Immature natural killer cell (primary cell): ENCODE measurements at regions not wholly inside any gene's neighbourhood (a gene's known extent, or its start where the extent isn't known, plus 50 kb on each side); places are given as distances from the start of the nearest gene placed in this dataset.

Experiments used
- DNase-seq, 3 donors: peaks; one replicate each; pipeline ENCODE4 v3.0.0; 2022; ENCODE audit warnings: mixed read lengths in 1 of 3
- H3K27ac Mint-ChIP-seq, 6 donors: one replicate each; pipeline ENCODE4 v1.8.0; 2020; ENCODE audit warnings: mixed read lengths in 6 of 6, mild to moderate bottlenecking in 5 of 6, inconsistent platforms in 4 of 6, moderate library complexity in 3 of 6
- H3K27me3 Mint-ChIP-seq, 3 donors: one replicate each; pipeline ENCODE4 v1.8.0; 2020 to 2021; ENCODE audit warnings: low read depth in 3 of 3, mild to moderate bottlenecking in 3 of 3, mixed read lengths in 3 of 3, moderate library complexity in 3 of 3, inconsistent platforms in 1 of 3
- H3K36me3 Mint-ChIP-seq, 3 donors: one replicate each; pipeline ENCODE4 v1.8.0; 2020; ENCODE audit warnings: mixed read lengths in 3 of 3, inconsistent platforms in 2 of 3, mild to moderate bottlenecking in 2 of 3
- H3K4me1 Mint-ChIP-seq, 2 donors: one replicate each; pipeline ENCODE4 v1.8.0; 2020; ENCODE audit warnings: inconsistent platforms in 2 of 2, mild to moderate bottlenecking in 2 of 2, mixed read lengths in 2 of 2, moderate library complexity in 1 of 2
- H3K4me3 Mint-ChIP-seq, 5 donors: one replicate each; pipeline ENCODE4 v1.8.0; 2020; ENCODE audit warnings: mild to moderate bottlenecking in 5 of 5, mixed read lengths in 5 of 5, inconsistent platforms in 3 of 5, moderate library complexity in 3 of 5
- H3K9me3 Mint-ChIP-seq, 6 donors: one replicate each; pipeline ENCODE4 v1.8.0; 2020; ENCODE audit warnings: mild to moderate bottlenecking in 6 of 6, mixed read lengths in 6 of 6, inconsistent platforms in 4 of 6, moderate library complexity in 3 of 6

DNA sequence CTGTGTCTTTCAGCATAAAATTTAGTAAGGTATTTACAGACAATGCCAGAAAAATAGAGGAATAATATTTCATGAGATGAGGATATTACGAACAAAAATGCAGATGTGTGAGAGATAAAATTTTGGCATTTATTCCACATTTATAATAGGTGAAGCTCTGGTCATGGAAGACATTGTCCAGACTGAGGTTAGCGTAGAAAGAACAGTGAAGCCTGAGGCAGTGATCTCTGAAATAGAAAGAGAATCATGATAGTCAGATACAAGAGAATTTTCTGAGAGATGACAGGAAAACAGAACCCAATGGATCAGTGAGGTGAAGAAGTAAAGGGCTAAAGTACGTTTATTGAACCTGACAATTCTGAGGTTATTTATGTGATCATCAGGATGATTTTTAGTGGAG, 1155.9 kb upstream of the GJE1 start:
- H3K27me3 Mint-ChIP-seq: peaks cover 0 to 3% (median 1%) of the 10 kb centered on the region in 3 donors
- H3K4me3 Mint-ChIP-seq: no peak overlapping the region
- no peak for DNase-seq
- no peaks in the 10 kb centered on the region for H3K4me1 Mint-ChIP-seq
- peaks cover 0 to 18% (median 5%) of the 10 kb centered on the region in 6 donors for H3K9me3 Mint-ChIP-seq
- peaks cover 0 to 3% (median 0%) of the 10 kb centered on the region in 3 donors for H3K36me3 Mint-ChIP-seq
- no peak overlapping the region for H3K27ac Mint-ChIP-seq

DNA sequence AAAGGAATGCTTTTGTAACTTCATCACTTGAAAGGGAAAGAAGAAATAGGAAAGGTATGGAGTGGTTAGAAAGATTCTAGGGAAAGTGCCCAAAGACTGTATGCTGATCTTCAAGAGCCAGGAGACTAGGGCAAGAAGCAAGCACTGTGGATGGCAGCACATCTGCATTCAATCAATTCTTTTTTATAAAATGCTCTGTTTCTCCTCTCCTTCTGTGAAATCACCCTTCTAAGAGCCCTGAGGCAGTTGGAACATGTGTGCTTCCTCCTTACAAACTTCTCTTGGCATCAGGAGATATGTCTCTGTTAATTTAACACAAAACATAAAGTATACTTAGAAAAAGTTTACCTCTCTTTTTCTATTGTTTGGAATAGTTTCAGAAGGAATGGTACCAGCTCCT, 1162.2 kb upstream of the GJE1 start:
- Mint-ChIP-seq H3K9me3 (peaks cover 0 to 16% (median 6%) of the 10 kb centered on the region in 6 donors), H3K36me3 (no peaks in the 10 kb centered on the region), H3K4me1 (no peaks in the 10 kb centered on the region), H3K27me3 (peaks cover 0 to 2% (median 1%) of the 10 kb centered on the region in 3 donors), H3K27ac (no peak overlapping the region), H3K4me3 (no peak overlapping the region)
- DNase-seq: no peak

DNA sequence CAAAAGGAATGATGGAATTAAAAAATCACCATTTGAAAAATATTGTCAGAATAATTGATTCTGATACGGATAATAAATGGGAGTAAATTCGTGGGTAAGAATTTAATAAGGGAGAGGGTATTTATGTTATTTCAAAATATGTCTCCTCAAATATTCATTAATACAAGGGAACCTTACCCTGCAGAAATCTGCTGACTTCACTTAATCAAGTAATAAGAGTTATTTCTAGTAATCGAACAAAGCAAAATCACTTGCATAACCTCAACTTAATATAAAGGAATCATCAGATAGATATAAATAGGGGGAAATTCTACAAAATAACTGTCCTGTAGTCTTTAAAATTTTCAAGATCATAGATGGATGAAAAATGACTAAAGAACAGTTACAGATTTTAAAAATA, 1164.7 kb upstream of the GJE1 start:
- H3K4me3 Mint-ChIP-seq: no peak overlapping the region
- H3K4me1 Mint-ChIP-seq: no peaks in the 10 kb centered on the region
- no peak for DNase-seq
- H3K9me3 Mint-ChIP-seq: peaks cover 0 to 14% (median 5%) of the 10 kb centered on the region in 6 donors
- H3K27me3 Mint-ChIP-seq: peaks cover 0 to 3% (median 1%) of the 10 kb centered on the region in 3 donors
- no peak overlapping the region for H3K27ac Mint-ChIP-seq
- no peaks in the 10 kb centered on the region for H3K36me3 Mint-ChIP-seq

DNA sequence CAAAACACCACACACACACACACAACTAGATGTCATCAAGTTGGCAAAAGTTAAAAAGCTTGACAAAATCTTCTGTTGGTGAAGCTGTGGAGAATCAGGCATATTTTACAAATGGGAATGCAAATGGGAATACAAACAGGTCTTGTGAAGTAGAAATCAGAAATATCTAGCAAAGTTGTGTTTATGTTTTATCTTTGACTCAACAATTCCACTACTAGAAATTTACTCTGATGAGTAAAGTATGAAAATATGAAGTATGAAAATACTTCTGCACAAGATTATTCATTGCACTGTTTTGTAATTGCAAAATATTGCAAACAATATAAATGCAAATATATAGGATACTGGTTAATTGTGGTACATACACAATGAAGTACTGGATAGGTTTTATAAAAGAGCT, 1166.0 kb upstream of the GJE1 start:
- Mint-ChIP-seq H3K4me1 (no peaks in the 10 kb centered on the region), H3K9me3 (peaks cover 0 to 8% (median 3%) of the 10 kb centered on the region in 6 donors), H3K36me3 (no peaks in the 10 kb centered on the region), H3K27ac (no peak overlapping the region), H3K27me3 (peaks cover 0 to 3% (median 0%) of the 10 kb centered on the region in 3 donors), H3K4me3 (no peak overlapping the region)
- DNase-seq: no peak

DNA sequence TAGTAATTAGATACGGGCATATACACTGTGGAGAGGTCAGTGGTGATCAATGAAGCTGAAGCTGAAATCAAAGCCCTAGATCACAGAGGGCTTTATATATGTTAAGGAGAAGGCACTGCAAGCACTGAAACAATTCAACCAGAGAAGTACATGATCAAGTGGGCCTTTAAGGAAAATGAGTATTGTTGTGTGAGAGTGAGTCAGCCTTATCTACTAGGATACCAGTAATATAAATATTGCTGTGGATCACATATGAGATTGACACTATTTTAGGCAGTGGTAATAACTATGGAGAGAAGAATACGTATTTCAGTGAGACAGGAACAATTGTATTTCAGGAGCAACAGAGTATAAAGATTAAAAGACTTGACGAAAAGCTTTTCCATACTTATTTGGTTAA, 1172.2 kb upstream of the GJE1 start:
- Mint-ChIP-seq H3K27me3 (peaks cover 0 to 3% (median 0%) of the 10 kb centered on the region in 3 donors), H3K4me1 (no peaks in the 10 kb centered on the region), H3K27ac (no peak overlapping the region)

DNA sequence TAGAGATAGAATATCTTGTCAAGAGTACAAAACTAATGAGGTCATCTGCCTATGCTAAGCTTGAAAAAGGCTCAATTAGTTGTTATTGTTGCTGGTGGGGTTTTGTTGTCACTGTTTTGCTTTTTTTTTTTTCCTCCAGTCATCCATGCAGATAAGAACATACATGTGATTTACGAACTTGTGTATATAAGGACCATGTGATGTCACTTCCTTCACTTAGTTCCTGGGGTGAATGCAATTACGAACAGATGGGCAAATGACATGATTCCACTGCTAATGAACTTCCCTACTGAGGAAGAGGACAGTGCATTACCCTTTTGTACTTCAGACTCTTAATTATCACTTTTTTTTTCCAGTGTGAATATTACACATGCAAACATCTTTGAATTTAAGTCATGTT, 1175.3 kb upstream of the GJE1 start:
- no peaks in the 10 kb centered on the region for H3K36me3 Mint-ChIP-seq
- H3K9me3 Mint-ChIP-seq: peaks cover 0 to 5% (median under 1%) of the 10 kb centered on the region in 6 donors
- DNase-seq: no peak
- no peak overlapping the region for H3K27ac Mint-ChIP-seq
- no peak overlapping the region for H3K4me3 Mint-ChIP-seq
- H3K4me1 Mint-ChIP-seq: no peaks in the 10 kb centered on the region
- no peaks in the 10 kb centered on the region for H3K27me3 Mint-ChIP-seq

More for the DNA sequence above, 1172.2 kb upstream of the GJE1 start:
- H3K36me3 Mint-ChIP-seq: no peaks in the 10 kb centered on the region
- H3K4me3 Mint-ChIP-seq: no peak overlapping the region
- no peak for DNase-seq
- H3K9me3 Mint-ChIP-seq: peaks cover 0 to 9% (median 3%) of the 10 kb centered on the region in 6 donors

DNA sequence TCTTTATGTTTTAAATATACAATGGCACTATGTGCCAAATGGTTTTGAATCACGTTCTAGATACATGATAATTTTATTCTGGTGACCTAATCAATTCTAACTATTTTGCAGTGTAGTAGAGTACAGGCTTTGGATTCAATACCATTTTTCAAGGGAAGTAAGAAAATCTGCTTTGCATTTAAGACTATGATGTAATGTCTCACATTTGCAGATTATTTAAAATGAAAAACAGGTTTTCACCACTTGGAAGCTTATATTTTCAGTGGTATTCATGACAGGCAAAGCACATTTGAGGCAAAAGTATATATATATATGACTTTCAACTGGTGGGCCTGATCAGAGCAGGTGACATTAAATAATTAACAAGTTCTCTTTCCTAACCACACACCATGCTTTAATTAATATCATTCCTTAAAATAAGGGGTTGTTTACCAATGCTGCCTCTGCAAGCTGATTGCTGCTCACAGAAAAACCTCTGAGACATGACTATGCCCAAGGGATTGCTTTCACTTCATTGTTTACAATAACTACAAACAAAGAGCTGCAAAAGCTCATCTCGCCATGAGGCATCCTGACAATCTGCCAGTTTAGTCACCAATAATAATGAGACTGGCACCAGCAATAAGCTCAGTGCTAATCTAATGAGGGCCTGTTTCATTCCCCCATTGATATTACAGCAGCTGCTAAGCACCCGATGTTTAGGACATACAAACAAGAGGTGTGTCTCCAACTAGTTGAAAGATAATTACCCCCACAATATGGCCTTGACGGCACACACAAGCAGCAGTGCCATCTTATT, 1176.0 kb upstream of the GJE1 start:
- H3K27me3 Mint-ChIP-seq: no peaks in the 10 kb centered on the region
- H3K9me3 Mint-ChIP-seq: peaks cover 0 to 5% (median under 1%) of the 10 kb centered on the region in 6 donors
- no peak overlapping the region for H3K4me3 Mint-ChIP-seq
- no peak overlapping the region for H3K27ac Mint-ChIP-seq
- H3K36me3 Mint-ChIP-seq: no peaks in the 10 kb centered on the region
- no peak for DNase-seq
- H3K4me1 Mint-ChIP-seq: no peaks in the 10 kb centered on the region

DNA sequence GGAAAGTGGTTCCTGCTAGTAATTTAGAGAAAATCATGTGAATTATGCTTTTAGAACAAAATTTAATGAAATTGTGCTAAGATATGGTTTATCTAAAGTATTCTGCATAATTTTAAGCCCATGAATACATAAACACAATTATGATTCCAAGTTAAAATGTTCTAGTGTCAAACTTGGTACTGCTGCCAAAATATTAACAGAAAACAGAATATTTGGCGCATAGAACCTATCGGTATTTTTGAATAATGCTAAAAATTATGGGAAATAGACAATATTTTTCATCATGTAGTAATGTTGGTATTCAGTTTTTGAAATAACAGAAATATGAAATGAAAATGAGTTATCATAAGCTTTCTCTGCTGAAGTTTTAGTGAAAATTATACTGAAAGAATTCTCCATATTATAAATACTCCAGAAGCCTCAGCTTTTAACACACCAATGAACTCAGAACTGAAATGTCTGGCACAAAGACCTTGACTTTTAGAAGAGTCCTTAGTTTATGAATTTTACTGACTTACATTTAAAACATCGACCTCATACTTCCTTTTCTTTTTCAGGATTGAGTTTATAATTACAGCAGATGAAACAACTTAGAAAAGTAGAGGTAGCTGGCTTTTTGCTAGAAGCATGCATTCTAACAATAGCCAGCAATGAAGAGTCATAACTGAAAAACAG, 1192.3 kb upstream of the GJE1 start:
- Mint-ChIP-seq H3K4me1 (no peaks in the 10 kb centered on the region), H3K9me3 (peaks cover 4 to 13% (median 6%) of the 10 kb centered on the region in 6 donors), H3K4me3 (no peak overlapping the region), H3K36me3 (no peaks in the 10 kb centered on the region), H3K27ac (no peak overlapping the region), H3K27me3 (no peaks in the 10 kb centered on the region)
- DNase-seq: no peak

DNA sequence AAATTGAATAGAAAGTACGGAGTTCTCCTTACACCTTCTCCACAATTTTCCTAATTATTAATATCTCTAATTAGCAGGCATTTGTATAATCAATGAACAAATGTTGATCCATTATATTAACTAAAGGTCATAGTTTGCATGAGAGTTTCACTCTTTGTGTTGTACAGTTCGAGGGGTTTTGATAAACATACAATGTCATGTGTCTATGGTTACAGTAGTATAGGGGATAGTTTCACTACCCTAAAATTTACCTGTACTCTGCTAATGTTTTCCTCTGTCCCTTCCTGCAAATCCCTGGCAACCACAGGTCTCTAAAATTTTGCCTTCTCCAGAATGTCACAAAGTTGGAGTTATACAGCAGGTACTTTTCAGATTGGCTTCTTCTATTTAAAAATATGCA, 1199.8 kb upstream of the GJE1 start:
- Mint-ChIP-seq H3K36me3 (no peaks in the 10 kb centered on the region), H3K4me3 (no peak overlapping the region), H3K4me1 (no peaks in the 10 kb centered on the region), H3K27me3 (no peaks in the 10 kb centered on the region), H3K9me3 (no peaks in the 10 kb centered on the region), H3K27ac (no peak overlapping the region)
- no peak for DNase-seq

DNA sequence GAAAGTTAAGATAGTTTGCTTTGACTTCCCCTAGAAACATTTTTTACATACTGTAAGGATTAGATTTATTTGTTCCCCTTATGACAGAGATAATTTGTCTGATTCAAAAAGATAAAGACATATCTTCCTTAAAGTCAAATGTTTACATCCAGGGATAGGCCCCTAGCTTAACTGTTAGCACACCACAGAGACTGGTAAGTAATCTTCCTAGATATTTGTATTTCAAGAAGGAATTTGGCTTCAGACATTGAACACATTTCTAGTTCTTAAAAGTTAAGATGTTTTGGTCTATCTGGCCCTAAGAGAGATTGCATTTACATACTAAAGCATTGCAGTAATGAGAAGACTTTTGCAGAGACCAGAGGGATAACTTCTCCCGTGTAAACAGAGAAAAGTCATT, 1201.1 kb upstream of the GJE1 start:
- H3K9me3 Mint-ChIP-seq: no peaks in the 10 kb centered on the region
- no peak overlapping the region for H3K27ac Mint-ChIP-seq
- H3K4me3 Mint-ChIP-seq: no peak overlapping the region

DNA sequence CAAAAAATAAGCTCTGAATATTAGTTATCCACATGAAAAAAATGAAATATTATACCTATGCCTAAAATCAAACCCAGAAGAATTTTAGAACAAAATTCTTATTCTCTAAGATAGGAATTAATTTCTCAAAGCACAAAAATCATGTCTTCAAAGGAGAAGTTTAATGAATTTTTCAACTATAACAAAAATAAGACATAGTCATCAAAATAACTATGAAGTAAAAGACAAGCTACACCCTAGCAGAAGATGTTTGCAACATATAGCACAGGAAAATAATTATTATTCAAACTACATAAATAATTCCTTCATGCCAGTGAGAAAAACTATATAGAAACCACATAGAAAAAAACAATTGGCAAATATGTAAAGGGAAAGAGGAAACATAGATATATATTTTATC, 1203.6 kb upstream of the GJE1 start:
- Mint-ChIP-seq H3K9me3 (peaks cover 0 to 1% (median 0%) of the 10 kb centered on the region in 6 donors), H3K4me3 (no peak overlapping the region), H3K4me1 (no peaks in the 10 kb centered on the region), H3K27ac (no peak overlapping the region), H3K27me3 (no peaks in the 10 kb centered on the region), H3K36me3 (no peaks in the 10 kb centered on the region)
- no peak for DNase-seq

More for the DNA sequence above, 1201.1 kb upstream of the GJE1 start:
- DNase-seq: no peak
- H3K4me1 Mint-ChIP-seq: no peaks in the 10 kb centered on the region
- no peaks in the 10 kb centered on the region for H3K27me3 Mint-ChIP-seq
- no peaks in the 10 kb centered on the region for H3K36me3 Mint-ChIP-seq

DNA sequence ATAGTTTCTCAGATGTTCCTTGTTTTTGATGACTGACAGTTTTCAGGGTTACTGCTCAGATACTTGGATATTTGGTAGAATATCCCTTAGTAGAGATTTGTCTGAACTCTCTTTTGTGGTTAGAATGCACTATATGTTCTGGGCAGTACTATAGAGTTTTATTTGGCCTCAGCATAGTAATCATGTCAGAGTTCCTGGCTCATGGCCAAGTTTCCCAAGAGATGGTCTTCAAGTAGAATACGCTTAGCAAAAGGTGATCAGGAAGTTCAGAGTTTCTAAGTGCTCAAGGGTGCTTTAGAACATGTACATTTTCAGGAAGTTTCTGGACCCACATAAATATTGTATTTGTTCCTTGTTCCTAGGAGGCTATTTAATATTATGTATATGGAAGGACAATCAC, 1209.7 kb upstream of the GJE1 start:
- Mint-ChIP-seq H3K27me3 (no peaks in the 10 kb centered on the region), H3K36me3 (no peaks in the 10 kb centered on the region), H3K9me3 (peaks cover 0 to 2% (median 0%) of the 10 kb centered on the region in 6 donors), H3K27ac (no peak overlapping the region), H3K4me3 (no peak overlapping the region), H3K4me1 (no peaks in the 10 kb centered on the region)
- DNase-seq: no peak

DNA sequence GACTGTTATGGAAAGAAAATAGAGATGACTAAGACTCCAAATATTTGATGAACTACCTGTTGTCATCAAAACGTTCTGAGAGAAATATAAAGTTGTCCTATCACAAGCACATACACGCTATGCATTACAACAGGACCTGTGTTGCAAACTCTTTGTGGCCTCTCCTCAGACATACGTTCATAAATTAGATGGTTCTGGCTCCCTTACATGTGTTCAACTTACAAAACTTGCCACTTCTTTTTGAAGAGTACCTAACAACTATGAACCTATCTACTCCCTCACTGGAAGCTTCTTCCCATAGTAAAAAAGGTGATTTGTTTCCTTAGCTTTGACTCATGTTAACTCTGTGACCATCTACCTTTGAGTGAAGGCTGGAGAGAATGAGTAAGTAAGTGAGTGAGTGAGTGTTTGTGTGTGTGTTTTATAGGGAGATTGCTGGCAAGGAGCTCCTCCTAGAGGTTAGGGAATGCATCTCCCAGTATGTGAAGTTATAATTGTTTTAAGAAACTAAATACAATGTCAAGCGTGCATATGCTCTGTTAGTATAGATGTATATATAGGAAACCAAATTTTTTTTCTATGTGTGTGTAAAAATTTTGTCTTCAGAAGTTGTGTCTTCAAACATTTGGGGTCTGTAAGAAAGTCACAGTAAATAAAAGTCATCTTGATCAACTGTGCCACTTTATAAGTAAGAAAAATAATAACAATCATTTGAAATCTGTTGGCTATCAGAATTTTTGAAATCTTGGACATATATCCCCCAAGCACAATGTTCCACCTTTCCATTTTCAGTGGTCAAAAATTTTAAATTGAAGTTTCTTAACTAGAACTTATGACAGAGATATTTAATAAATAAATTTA, 1211.1 kb upstream of the GJE1 start:
- Mint-ChIP-seq H3K9me3 (peaks cover 0 to 2% (median 0%) of the 10 kb centered on the region in 6 donors), H3K4me3 (no peak overlapping the region), H3K36me3 (no peaks in the 10 kb centered on the region), H3K27ac (no peak overlapping the region), H3K4me1 (no peaks in the 10 kb centered on the region), H3K27me3 (no peaks in the 10 kb centered on the region)
- DNase-seq: no peak

DNA sequence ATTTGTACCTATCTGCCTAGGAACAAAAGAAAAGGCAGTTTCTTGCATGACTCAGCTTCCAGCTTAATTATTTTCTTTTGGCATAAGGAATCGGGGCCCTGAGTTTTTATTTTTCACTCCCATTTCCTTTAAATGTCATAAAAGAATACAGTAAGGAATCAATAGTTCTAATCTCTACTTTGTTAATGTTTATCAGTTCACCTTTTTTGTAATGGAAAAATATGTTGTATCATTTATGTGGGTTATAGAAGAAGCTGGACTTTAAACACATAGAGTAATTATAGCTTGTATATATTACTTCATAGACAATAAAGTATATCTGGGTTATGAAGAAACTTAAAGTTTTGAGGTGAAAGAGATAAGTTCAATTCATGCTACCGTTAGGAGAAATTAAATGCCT, 1214.8 kb upstream of the GJE1 start:
- Mint-ChIP-seq H3K4me3 (no peak overlapping the region), H3K4me1 (no peaks in the 10 kb centered on the region), H3K9me3 (peaks cover 0 to 2% (median 0%) of the 10 kb centered on the region in 6 donors), H3K27me3 (no peaks in the 10 kb centered on the region), H3K27ac (no peak overlapping the region), H3K36me3 (no peaks in the 10 kb centered on the region)
- DNase-seq: no peak
